GM19239 (cell line): ENCODE measurements at regions not wholly inside any gene's neighbourhood (a gene's known extent, or its start where the extent isn't known, plus 50 kb on each side); places are given as distances from the start of the nearest gene placed in this dataset.

ENCODE experiments used
- DNase-seq: peaks from one replicate; pipeline ENCODE4 v3.0.0; 2011; ENCODE audit warnings: low spot score; ENCODE audit not compliant: insufficient read length
- FAIRE-seq: peaks from 2 replicates; lab custom pipeline; 2011; peaks lifted over from hg19 to GRCh38; lab: Jason Lieb, UNC

DNA sequence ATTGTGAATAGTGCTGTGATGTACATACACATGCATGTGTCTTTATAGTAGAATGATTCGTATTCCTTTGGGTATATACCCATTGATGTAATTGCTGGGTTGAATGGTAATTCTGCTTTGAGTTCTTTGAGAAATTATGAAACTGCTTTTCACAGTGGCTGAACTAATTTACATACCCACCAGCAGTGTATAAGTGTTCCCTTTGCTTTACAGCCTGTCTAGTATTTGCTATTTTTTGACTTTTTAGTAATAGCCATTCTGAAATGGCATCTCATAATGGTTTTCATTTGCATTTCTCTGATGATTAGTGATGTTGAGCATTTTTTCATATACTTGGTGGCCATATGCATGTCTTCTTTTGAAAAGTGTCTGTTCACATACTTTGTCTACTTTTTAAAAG is 54.5 kb upstream of the FAM78B start:
- DNase-seq: no peak
- FAIRE-seq: no peak

DNA sequence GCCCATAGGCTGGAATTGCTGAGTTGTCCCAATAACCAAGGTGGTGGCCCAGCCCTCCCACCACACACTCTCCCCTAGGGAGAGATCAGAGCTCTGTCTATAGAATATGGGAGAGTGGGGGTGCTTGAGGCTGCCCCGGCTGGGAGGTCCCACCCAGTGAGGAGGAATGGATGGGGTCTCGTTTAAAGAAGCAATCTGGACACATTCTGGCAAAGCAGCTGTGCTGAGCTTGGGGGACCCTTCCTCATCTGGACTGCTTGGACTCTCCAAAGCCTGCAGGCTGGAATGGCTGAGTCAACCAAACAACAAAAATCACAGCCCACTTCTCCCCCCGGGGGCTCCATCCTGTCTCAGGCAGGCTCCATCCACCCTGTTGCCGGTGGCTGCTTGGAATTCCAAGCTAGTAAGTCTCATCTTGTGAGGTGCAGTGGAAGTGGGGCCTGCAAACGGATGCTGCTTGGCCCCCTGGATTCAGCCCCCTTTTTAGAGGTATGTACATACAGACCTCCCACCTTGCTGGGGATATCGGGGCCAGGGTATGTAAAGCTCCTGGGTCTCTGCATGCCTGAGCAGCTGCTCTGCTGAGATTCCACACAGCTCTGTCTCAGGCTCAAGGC is 67.1 kb upstream of the FAM78B start:
- no peak for FAIRE-seq
- DNase-seq: no peak

DNA sequence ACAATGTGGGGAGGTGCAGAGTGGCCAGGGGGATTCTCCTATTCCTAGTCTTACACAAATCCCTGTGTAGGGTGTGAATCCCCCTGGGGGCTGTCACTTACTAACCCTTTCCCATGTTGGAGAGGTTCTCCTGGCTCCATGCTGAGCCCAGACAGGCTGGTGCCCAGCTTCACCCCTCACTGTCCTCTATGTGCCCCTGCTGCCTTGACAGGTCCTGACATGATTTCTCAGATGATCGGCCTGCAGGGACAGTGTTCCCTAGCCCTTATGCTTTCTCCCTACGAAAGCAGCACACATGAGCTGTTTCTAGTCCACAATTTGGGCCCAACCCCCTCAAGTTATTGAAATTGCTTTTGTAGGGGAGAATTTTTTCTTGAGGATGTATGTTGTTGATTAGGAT is 68.9 kb upstream of the FAM78B start:
- FAIRE-seq (no peak), DNase-seq (no peak)

DNA sequence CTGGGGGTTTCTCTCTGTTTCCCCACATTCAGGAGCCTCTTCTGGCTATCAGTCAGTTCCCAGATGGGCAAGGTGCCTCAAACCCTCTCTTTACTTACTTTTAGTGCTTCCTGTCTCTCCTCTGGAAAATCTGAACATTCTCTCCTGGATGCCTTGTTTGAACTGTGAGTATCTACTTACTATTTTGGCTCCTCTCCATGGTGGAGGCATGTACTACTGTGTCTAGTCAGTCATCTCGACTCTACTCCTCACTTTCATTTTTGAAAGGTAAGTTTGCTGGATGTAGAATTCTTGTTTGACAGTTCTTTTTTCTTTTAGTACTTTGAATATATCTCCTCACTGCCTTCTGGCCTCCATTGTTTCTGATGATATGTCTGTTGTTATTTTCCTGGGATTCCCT is 70.9 kb upstream of the FAM78B start:
- FAIRE-seq (no peak), DNase-seq (no peak)

GRCh38 chr1:166253076-166253779 is 86.4 kb upstream of the FAM78B start:
- no peak for DNase-seq
- no peak for FAIRE-seq

DNA sequence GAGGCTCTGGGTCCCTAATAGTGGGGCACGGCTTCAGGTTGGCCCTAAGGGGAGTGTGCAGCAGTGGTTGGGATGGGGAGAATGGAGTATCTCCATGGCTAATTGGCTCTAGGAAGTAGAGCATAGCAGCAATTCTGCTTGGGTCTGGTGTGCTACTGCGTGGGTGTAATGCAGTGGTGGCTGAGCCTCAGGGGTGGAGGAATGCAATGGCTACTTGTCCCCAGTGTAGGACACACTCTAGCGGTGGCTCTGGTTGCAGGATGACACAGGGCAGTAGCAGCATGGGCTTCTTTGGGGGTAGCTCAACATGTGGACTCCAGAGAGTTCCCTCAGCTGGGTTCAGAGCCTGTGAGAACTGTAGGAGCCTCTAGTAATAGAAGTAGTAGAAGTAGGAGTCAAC is 91.2 kb upstream of the FAM78B start:
- DNase-seq (no peak), FAIRE-seq (no peak)

DNA sequence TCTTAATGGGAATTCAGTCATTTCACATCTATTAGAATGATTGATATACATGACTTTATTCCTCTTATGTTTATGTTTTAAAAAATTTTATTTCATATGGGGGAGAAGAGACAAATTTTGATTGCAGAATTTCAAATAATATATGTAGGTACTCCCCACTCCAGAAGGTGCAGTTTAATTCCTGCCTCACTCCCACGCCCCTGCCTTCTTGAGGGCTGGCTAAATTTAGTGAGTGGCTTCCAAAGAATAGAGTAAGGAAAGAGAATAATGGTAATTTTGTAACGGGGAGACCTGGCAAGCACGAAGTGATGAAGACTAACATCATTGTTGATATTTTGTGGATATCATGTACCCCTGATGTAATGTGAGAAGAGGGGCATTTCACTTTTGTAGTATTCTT is 94.7 kb upstream of the FAM78B start:
- no peak for DNase-seq
- no peak for FAIRE-seq

GRCh38 chr1:166270476-166271150 is 103.8 kb upstream of the FAM78B start:
- no peak for DNase-seq
- no peak for FAIRE-seq

DNA sequence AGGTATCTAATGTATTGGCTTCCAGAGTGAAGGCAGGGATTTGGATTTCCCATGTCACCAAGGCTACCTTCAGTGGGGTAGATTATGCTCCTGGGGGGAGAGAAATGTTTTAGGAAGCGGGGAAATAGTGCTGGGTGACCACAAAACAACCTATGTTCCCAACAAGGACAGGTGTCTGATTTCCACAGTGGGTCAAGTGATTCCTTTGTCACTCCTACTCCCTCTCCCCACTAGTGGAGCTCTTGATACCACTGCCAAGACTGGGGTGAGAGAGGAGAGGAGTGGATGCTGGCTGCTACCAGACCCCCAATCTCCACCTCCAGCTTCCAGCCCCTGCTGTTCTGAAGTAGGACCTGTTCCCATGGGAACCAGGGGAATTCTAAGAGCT is 104.3 kb upstream of the FAM78B start:
- DNase-seq: no peak
- no peak for FAIRE-seq

- DNase-seq (no peak), FAIRE-seq (no peak)
Observed at GRCh38 chr1:166272155-166272554, 105.4 kb upstream of the FAM78B start.

GRCh38 chr1:166272851-166273250 is 106.0 kb upstream of the FAM78B start:
- no peak for FAIRE-seq
- DNase-seq: no peak

DNA sequence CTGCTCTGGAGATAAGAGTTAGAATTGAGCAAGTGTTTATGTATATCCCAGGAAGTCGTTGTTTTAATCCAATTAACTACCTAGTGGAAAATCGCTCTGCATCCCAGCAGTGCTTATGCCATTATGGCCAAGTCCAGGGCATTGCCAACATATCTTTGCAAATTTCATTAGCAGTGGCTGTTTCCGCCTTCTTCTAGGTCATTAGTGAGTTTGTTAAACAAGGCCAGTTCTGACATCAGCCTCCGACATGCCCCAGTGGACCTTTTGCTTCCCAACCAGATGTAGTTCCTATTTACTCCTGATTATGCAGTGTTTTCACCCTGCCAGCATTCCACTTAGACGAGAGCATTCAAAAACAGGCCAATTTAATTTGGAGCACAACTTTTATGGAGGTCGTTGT is 106.8 kb upstream of the FAM78B start:
- FAIRE-seq: no peak
- DNase-seq: no peak

GRCh38 chr1:166282391-166283137 is 115.8 kb upstream of the FAM78B start:
- FAIRE-seq (no peak), DNase-seq (no peak)

DNA sequence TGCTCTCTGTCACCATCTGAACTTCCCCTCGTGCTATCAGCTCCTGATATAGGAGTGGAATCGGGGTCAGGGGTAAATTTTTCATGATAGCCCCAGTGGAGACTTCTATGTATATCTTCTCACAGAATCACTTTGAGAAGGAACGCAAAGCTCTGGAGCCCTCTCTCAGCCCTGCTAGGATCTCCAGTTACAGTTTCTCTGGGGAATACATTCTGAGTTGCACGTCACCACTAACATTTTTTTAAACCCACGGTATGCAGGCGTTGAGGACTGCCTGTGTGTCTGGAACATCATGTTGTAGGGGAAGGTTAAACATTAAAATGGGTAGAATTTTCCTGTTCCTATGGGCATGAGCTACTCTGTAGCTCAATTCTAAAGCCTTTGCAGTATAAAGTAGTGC is 116.4 kb upstream of the FAM78B start:
- no peak for DNase-seq
- no peak for FAIRE-seq

GRCh38 chr1:166283600-166283999 is 116.8 kb upstream of the FAM78B start:
- DNase-seq: no peak
- FAIRE-seq: no peak

- DNase-seq (no peak), FAIRE-seq (no peak)
Observed at GRCh38 chr1:166289309-166290050, 122.7 kb upstream of the FAM78B start.

- FAIRE-seq: no peak
- DNase-seq: no peak
Observed at GRCh38 chr1:166295656-166296055, 128.9 kb upstream of the FAM78B start.

GRCh38 chr1:166297993-166298392 is 131.2 kb upstream of the FAM78B start:
- no peak for DNase-seq
- FAIRE-seq: peak; percentile 11

GRCh38 chr1:166300767-166301166 is 134.0 kb upstream of the FAM78B start:
- DNase-seq (no peak), FAIRE-seq (no peak)

DNA sequence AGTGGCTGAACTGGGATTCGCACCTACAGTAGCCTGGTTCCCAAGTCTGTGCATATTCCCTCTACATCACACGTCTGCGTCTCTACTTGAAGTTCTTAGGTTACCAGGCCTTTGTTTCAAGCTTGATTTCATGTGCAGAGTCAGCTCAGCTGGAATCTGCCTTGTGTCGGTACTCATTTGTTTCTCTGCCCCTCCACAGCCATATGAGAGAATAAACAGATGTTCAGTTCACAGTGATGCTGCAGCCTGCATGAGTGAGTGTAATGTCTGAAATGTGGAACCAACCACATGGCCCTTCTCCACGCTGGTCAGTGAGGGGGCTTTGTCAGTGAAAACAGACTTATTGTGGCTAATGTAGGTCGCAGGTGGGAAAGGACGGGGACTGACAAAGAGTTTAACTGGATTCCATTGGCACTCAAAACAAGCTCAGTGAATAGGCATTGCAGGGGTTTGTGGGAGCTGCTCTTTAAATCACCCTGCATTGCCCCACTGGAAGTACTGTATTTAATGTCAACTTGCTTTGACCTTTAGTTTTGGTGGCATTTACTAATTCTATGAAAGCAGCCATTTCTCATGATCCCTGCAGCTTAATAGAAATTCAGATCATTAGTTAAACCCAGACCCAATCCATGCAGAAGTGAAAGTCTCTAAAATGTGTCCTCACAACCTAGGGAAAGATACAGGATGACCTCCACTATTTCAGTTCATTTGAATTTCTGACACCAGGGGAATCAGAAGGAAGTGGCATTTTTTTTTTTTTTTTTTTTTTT is 136.4 kb upstream of the FAM78B start:
- DNase-seq (no peak), FAIRE-seq (no peak)
